HG03108 (cell line): ENCODE measurements at regions not wholly inside any gene's neighbourhood (a gene's known extent, or its start where the extent isn't known, plus 50 kb on each side); places are given as distances from the start of the nearest gene placed in this dataset.

ENCODE experiments used
- ATAC-seq: cut with Tn5 transposase; IDR thresholded peaks from one replicate; pipeline ENCODE4 v1.9.1; 2021; ENCODE audit warnings: moderate library complexity; ENCODE audit not compliant: unreplicated experiment

GRCh38 chr2:18800240-18800971 is 211.0 kb upstream of the NT5C1B start:
- no peak for ATAC-seq

- no peak for ATAC-seq
Observed at GRCh38 chr2:18799397-18799796, 210.0 kb upstream of the NT5C1B start.

GRCh38 chr2:18797133-18797845 is 207.9 kb upstream of the NT5C1B start:
- no peak for ATAC-seq

GRCh38 chr2:18795906-18796305 is 206.5 kb upstream of the NT5C1B start:
- ATAC-seq: no peak

- no peak for ATAC-seq
Observed at GRCh38 chr2:18792684-18793083, 203.3 kb upstream of the NT5C1B start.

GRCh38 chr2:18792226-18792629 is 202.9 kb upstream of the NT5C1B start:
- ATAC-seq: no peak

GRCh38 chr2:18791172-18791797 is 201.9 kb upstream of the NT5C1B start:
- no peak for ATAC-seq

GRCh38 chr2:18790509-18791171 is 201.3 kb upstream of the NT5C1B start:
- no peak for ATAC-seq

GRCh38 chr2:18788592-18788991 is 199.2 kb upstream of the NT5C1B start:
- ATAC-seq: no peak

GRCh38 chr2:18787726-18788125 is 198.4 kb upstream of the NT5C1B start:
- no peak for ATAC-seq

- no peak for ATAC-seq
Observed at GRCh38 chr2:18784245-18784644, 194.9 kb upstream of the NT5C1B start.

GRCh38 chr2:18781541-18782280 is 192.3 kb upstream of the NT5C1B start:
- ATAC-seq: no peak

- ATAC-seq: no peak
Observed at GRCh38 chr2:18777250-18777812, 188.0 kb upstream of the NT5C1B start.

- ATAC-seq: no peak
Observed at GRCh38 chr2:18771212-18771611, 181.8 kb upstream of the NT5C1B start.

- no peak for ATAC-seq
Observed at GRCh38 chr2:18763338-18763737, 174.0 kb upstream of the NT5C1B start.

GRCh38 chr2:18762667-18763066 is 173.3 kb upstream of the NT5C1B start:
- no peak for ATAC-seq

GRCh38 chr2:18754286-18754685 is 164.9 kb upstream of the NT5C1B start:
- no peak for ATAC-seq

GRCh38 chr2:18753722-18754121 is 164.4 kb upstream of the NT5C1B start:
- no peak for ATAC-seq

- no peak for ATAC-seq
Observed at GRCh38 chr2:18752667-18753422, 163.5 kb upstream of the NT5C1B start.

- no peak for ATAC-seq
Observed at GRCh38 chr2:18752022-18752493, 162.7 kb upstream of the NT5C1B start.
